ENCODE measurements at regions not wholly inside any gene's neighbourhood (a gene's known extent, or its start where the extent isn't known, plus 50 kb on each side); places are given as distances from the start of the nearest gene placed in this dataset.

GRCh38 chr21:31518580-31518979 is 140.9 kb upstream of the SOD1 start:
- TF ChIP-seq CTCF (conservative IDR thresholded peaks at IDR 0.05) (no peak), ZFX (IDR thresholded peaks at IDR 0.05) (no peak)

Data from C4-2B (cell line).